Transverse colon (tissue), 4 donors: ENCODE measurements at regions not wholly inside any gene's neighbourhood (a gene's known extent, or its start where the extent isn't known, plus 50 kb on each side); places are given as distances from the start of the nearest gene placed in this dataset.

Experiments
- EP300 ChIP-seq: sonication (generic); formaldehyde crosslinking; IDR thresholded peaks from one replicate; pipeline ENCODE4 v1.6.1; 2017; ENCODE audit warnings: antibody characterized with exemption, low read depth
- POLR2A ChIP-seq: fragments of 450-650 bp; IDR thresholded peaks from one replicate; pipeline ENCODE4 v1.6.1; 2016; ENCODE audit warnings: antibody characterized with exemption, mild to moderate bottlenecking, moderate library complexity
- POLR2AphosphoS5 ChIP-seq, 3 donors: sonication (generic); formaldehyde crosslinking; IDR thresholded peaks; one replicate each; pipeline ENCODE4 v1.6.1; 2016; ENCODE audit warnings: antibody characterized with exemption in 3 of 3
- TF ChIP-seq, protein P1 (sequence below), 5 experiments: fragments of 200-600 bp in 3 of 5; fragments of 450-650 bp in 2 of 5; sonication (generic) in 3 of 5; IDR thresholded peaks; 1 replicate in 2 of 5; 2 replicates in 3 of 5; pipeline ENCODE4 v1.5.1; 2016 to 2017; ENCODE audit warnings: antibody characterized with exemption in 5 of 5, inconsistent platforms in 3 of 5, mild to moderate bottlenecking in 2 of 5, moderate library complexity in 1 of 5

DNA sequence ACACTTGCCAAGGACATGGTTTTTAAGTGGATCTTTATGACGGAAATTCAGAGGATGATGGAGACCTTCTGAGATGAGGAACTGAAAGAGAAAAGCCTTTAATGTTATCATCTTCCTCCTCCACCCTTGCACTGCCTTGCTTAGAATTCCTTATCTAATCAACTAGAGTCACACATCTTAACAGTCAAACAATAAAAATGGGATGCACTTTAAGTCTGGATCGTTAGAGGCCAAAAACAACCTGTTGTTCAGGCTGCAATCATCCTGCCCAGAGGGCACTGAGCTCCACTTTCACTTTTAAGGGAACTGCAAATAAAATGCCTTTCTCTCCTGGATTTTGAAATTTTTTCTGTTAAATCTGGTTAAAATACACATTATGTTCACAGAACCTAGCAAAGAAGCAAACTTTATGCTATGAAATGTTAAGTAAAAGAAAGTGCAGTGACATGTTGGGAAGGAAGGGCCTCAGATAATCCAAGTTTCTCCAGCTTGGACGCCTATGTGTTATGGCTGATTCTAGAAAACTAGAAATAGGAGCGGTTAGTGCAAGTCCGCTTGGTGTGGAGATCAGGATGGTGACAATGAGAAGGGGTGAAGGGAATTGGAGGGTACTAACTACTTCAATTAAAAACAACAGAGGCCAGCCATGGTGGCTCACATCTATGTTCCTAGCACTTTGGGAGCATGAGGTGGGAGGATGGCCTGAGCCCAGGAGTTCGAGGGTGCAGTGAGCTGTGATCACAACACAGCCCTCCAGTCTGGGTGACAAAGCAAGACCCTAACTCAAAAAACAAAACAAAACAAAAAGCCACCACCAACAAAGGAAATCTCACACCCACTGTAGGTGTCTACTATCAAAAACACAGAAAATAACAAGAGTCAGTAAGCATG is 66.4 kb upstream of the KIF13A start:
- TF ChIP-seq, protein P1, sequence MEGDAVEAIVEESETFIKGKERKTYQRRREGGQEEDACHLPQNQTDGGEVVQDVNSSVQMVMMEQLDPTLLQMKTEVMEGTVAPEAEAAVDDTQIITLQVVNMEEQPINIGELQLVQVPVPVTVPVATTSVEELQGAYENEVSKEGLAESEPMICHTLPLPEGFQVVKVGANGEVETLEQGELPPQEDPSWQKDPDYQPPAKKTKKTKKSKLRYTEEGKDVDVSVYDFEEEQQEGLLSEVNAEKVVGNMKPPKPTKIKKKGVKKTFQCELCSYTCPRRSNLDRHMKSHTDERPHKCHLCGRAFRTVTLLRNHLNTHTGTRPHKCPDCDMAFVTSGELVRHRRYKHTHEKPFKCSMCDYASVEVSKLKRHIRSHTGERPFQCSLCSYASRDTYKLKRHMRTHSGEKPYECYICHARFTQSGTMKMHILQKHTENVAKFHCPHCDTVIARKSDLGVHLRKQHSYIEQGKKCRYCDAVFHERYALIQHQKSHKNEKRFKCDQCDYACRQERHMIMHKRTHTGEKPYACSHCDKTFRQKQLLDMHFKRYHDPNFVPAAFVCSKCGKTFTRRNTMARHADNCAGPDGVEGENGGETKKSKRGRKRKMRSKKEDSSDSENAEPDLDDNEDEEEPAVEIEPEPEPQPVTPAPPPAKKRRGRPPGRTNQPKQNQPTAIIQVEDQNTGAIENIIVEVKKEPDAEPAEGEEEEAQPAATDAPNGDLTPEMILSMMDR (IDR thresholded peaks at IDR 0.05): no peak
- no peak for TF ChIP-seq POLR2A
- TF ChIP-seq POLR2AphosphoS5 (IDR thresholded peaks at IDR 0.05): no peak
- no peak for TF ChIP-seq EP300
